B cell (primary cell): ENCODE measurements at regions not wholly inside any gene's neighbourhood (a gene's known extent, or its start where the extent isn't known, plus 50 kb on each side); places are given as distances from the start of the nearest gene placed in this dataset.

Experiments used
- CTCF ChIP-seq: fragments of 200-600 bp; IDR thresholded peaks from one replicate; pipeline ENCODE4 v1.8.0; 2022; ENCODE audit warnings: antibody characterized with exemption, mild to moderate bottlenecking
- EZH2 ChIP-seq: IDR thresholded peaks from 2 replicates; pipeline ENCODE4 v1.6.1; 2012; ENCODE audit warnings: borderline replicate concordance, low read depth, mild to moderate bottlenecking, moderate library complexity, low read length; ENCODE audit not compliant: insufficient read depth, poor library complexity, severe bottlenecking

- TF ChIP-seq CTCF (no peak), EZH2 (no peak)
Observed at GRCh38 chr18:73942081-73942625, 205.5 kb downstream of the FBXO15 start.
